Muscle of back (tissue), 3 donors: ENCODE measurements at regions not wholly inside any gene's neighbourhood (a gene's known extent, or its start where the extent isn't known, plus 50 kb on each side); places are given as distances from the start of the nearest gene placed in this dataset.
"Not testable (repeated sequence)": the region's sequence is repeated elsewhere in the genome, so short reads cannot be mapped to it uniquely, and the experiment has no call there.

ENCODE experiments used
- DNase-seq, 3 donors: peaks; one replicate each; pipeline versions ENCODE4 v3.0.0 to v3.0.0-alpha.2; 2013

DNA sequence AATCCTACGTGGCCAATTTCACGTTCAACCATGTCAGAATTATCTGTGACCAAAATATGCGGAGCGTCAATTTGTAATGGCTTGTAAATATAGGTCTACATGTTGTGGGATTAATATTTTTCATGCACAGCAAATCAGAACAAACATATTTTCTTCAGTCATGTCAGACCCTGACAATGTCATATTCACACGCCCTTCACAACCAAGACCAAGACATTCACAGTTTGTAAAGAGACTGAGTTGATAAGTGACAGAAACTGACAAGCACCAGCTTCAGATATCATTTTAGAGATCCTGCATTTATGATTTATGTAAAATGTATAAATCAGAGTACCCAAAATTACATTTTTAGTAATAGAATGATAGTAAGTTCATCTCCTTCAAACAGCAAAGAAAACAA is 57.3 kb upstream of the NOVA1 start:
- DNase-seq: no peak

DNA sequence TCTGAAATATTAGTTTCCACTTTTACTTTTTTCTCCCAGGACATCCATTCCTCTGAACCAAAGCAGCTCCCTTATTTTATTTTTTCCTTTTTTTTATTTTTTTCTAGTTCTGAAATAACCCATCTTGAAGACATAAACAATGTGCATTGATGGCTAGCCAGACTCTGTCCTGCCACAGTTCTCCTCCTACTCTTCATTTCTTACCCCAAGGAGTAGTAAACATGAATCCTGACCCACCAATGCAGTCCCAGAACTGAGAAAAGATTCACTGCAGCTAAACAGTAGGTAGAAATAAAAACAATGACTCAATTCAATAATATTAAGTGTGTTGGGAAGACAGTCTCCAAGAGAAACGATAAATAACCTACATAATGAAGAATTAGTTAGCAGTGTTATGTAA is 65.7 kb upstream of the NOVA1 start:
- DNase-seq: peak in 2 of 3 donors; percentile 21 to 78

DNA sequence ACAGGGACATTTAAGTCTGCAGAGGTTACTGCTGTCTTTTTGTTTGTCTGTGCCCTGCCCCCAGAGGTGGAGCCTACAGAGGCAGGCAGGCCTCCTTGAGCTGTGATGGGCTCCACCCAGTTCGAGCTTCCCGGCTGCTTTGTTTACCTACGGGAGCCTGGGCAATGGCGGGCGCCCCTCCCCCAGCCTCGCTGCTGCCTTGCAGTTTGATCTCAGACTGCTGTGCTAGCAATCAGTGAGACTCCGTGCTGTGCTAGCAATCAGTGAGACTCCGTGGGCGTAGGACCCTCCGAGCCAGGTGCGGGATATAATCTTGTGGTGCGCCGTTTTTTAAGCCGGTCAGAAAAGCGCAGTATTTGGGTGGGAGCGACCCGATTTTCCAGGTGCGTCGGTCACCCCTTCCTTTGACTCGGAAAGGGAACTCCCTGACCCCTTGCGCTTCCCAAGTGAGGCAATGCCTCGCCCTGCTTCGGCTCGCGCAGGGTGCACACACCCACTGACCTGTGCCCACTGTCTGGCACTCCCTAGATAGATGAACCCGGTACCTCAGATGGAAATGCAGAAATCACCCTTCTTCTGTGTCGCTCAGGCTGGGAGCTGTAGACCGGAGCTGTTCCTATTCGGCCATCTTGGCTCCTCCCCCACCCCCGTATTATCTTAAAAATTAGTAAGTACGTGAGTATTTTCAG is 81.0 kb upstream of the NOVA1 start:
- DNase-seq: not testable (repeated sequence)

DNA sequence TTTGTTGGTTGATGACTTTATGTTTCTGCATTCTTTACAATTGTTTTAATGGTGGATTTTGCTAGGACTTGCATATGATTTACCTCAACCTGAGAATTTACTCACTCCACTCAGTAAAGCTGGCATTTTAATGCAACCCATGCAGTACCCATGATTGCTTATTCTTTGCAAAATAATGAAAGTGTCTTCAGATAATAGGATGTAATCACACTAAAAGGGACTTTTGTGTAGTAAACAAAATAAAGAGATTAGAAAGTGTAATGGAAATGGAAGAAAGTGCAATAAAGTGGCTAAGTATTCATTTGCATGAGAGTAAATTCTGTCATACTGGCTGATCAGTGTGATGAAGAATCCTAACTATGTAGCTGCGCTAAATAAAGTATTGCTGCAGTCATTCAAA is 87.6 kb upstream of the NOVA1 start:
- no peak for DNase-seq

- DNase-seq: no peak
These were observed 89.5 kb upstream of the NOVA1 start for GRCh38 chr14:26687301-26687837.

DNA sequence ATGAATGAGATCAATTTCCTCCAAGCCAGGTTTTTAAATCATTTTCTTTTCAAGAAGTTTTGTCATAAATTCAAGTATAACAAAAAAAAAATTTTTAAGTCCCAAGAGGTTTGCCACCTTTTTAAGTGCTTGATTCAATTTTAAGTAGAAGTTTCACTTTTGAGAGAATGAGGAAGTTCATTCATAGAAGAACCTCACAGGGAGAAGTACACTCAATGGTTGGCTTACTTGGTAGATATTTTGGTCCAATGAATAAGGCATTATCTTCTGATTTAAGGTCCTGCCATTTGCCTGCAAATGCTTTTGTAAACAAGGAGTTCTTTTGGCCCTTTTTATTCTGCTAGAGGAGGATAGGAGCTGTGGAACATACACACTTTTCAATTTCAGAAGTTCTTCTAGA is 96.7 kb upstream of the NOVA1 start:
- no peak for DNase-seq

- DNase-seq: no peak
These were observed 104.9 kb upstream of the NOVA1 start for GRCh38 chr14:26702721-26703230.

GRCh38 chr14:26703686-26704366 is 106.0 kb upstream of the NOVA1 start:
- no peak for DNase-seq

GRCh38 chr14:26707234-26707633 is 109.4 kb upstream of the NOVA1 start:
- DNase-seq: no peak

DNA sequence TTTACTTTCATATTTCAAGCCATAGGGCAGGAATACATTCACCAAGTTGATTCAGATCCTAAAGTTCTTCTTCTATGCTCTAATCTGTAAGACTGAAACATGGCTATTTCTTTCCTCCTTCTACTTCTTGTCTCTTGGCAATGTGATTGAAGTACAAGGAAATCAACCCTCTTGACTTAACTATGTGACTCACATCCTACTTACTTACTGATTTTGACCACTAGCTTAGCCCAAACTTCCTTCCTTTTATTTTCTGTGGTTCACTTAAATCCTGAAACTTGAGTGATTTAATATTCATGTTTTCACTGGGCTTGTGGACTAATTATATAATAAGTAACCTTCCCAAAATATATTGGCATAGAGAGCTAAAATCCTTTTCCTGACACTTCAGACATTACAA is 111.2 kb upstream of the NOVA1 start:
- no peak for DNase-seq

- DNase-seq: no peak
These were observed 121.7 kb upstream of the NOVA1 start for GRCh38 chr14:26719514-26719913.

GRCh38 chr14:26722258-26722657 is 124.4 kb upstream of the NOVA1 start:
- DNase-seq: no peak

DNA sequence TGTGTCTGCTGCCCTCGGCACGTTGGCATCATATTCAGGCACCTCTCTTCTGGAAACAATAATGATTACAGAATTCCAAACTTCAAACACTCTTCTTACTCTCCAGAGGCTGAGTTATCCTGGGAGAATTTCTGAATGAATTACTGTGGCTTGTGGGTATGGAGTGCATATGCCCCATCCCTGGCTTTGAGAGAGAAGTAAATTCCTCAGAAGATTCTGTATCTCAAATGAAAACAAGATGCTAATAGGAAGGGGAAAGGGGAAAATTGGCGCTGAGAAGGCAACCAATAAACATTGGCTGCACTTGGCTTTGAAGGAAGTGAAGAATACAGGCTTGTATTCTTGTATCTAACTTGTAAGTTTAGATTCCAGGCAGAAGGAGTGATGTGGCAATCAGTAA is 132.0 kb upstream of the NOVA1 start:
- DNase-seq: peak in 1 of 3 donors; percentile 27

- no peak for DNase-seq
These were observed 133.2 kb upstream of the NOVA1 start for GRCh38 chr14:26730929-26731618.

- DNase-seq: no peak
These were observed 138.0 kb upstream of the NOVA1 start for GRCh38 chr14:26735811-26736210.

DNA sequence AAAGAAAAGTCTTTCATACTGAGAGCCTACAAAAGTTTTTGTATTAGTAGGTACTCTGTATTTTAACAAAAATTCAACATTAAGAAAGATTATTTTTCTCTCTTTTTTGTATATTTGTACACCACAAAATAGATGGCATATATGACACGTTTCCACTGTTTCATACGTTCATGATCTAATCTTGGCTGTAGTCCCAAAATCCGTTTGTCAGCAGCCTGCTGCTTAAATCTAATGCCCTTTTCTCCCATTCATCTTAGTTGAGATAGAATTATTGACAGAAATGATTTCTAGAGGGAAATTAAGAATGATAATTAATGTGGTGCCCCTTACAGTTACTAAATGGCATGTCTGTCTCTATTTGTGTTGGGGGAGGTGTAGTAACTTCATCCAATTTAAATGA is 140.7 kb upstream of the NOVA1 start:
- DNase-seq: no peak

GRCh38 chr14:26741711-26742212 is 143.9 kb upstream of the NOVA1 start:
- peak in 2 of 3 donors; percentile 16 to 31 for DNase-seq

DNA sequence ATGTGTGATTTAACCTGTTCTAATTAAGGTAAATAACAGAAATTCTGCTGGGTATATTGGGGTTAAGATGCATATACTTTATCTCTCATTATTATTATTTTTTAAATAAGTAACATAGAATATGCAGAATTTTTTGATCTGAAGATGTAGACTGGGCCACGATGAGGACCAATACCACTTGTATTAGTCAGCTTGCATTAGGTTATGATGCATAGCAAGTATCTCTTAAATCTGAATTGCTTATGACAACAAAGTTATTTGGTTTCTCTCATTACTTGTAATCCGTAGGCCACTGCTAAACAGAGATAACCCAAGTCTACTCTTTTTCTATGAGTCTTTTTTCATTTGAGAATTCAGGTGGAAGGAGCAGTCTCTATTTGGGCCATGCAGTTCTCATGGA is 145.5 kb upstream of the NOVA1 start:
- DNase-seq: no peak

DNA sequence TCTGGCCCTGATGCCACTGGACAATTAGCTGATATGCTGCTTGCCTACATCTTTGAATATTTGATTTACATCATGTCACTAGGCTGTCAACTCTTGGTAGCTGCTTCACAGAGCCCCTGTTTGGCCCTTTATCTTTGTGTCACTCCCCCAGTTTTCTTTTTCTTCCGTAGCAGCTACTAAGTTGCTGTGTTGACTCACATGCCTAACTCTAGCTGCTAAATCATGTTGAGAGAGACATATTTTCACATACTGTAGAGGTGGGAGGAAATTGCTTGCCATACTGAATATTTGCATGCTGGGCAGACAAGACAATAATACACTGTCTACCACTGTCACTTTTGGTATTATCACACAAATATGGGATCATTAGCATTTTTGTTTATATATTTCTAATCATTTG is 147.1 kb upstream of the NOVA1 start:
- DNase-seq: no peak

DNA sequence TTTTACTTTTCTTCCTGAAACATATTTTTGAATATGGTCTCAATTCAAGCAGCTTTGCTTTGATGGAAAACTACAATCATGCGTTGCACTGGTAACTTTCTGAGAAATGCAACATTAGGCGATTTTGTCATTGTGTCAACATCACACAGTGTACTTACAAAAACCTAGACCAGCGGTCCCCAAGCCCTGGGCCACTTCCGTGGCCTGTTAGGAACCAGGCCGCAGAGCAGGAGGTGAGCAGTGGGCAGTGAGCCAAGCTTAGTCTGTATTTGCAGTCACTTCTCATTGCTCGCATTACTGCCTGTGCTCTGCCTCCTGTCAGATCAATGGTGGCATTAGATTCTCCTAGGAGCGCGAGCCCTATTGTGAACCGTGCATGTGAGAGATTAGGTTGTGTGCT is 163.7 kb upstream of the NOVA1 start:
- no peak for DNase-seq

GRCh38 chr14:26765301-26765700 is 167.5 kb upstream of the NOVA1 start:
- no peak for DNase-seq

- DNase-seq: peak; percentile 88 to 95 (median 90)
These were observed 168.1 kb upstream of the NOVA1 start for GRCh38 chr14:26765768-26766520.
